ENCODE measurements at regions not wholly inside any gene's neighbourhood (a gene's known extent, or its start where the extent isn't known, plus 50 kb on each side); places are given as distances from the start of the nearest gene placed in this dataset.

- TF ChIP-seq POLR2A (IDR thresholded peaks at IDR 0.05) (no peak), CTCF (IDR thresholded peaks at IDR 0.05) (no peak)
Measured at GRCh38 chr3:107133891-107134290, 243.3 kb upstream of the CCDC54 start.

All from uterus (tissue), 2 donors.